Kidney (tissue), 13 donors: ENCODE measurements at regions not wholly inside any gene's neighbourhood (a gene's known extent, or its start where the extent isn't known, plus 50 kb on each side); places are given as distances from the start of the nearest gene placed in this dataset.

Experiments used
- DNase-seq, 5 donors: peaks; one replicate each; pipeline ENCODE4 v3.0.0-alpha.2; 2013 to 2020
- FAIRE-seq: peaks from 2 replicates; lab custom pipeline; 2012; peaks lifted over from hg19 to GRCh38; lab: Jason Lieb, UNC
- H3K27ac ChIP-seq, 2 donors: one replicate each; pipeline ENCODE4 v1.7.0; 2013; ENCODE audit warnings: low read depth in 2 of 2, low read length in 2 of 2, inconsistent platforms in 1 of 2
- H3K27me3 ChIP-seq: one replicate; pipeline ENCODE4 v1.7.1; 2013; ENCODE audit warnings: low read length, inconsistent platforms; ENCODE audit not compliant: control insufficient read depth, insufficient read depth
- H3K36me3 ChIP-seq, 3 donors: one replicate each; pipeline versions ENCODE4 v1.7.0 to v1.7.1; 2013; ENCODE audit warnings: low read length in 3 of 3, control low read depth in 1 of 3, inconsistent platforms in 1 of 3; ENCODE audit not compliant: insufficient read depth in 3 of 3, control insufficient read depth in 2 of 3
- H3K4me1 ChIP-seq, 3 donors: one replicate each; pipeline versions ENCODE4 v1.7.0 to v1.7.1; 2013; ENCODE audit warnings: low read length in 3 of 3, inconsistent platforms in 1 of 3, low read depth in 1 of 3; ENCODE audit not compliant: control insufficient read depth in 2 of 3, insufficient read depth in 2 of 3
- H3K4me3 ChIP-seq, 3 donors: one replicate each; pipeline versions ENCODE4 v1.7.0 to v1.8.1; 2013; ENCODE audit warnings: low read length in 3 of 3, control low read depth in 1 of 3, inconsistent platforms in 1 of 3
- H3K9ac ChIP-seq, 3 donors: one replicate each; pipeline versions ENCODE4 v1.7.0 to v1.7.1; 2013; ENCODE audit warnings: low read length in 3 of 3, control low read depth in 1 of 3, inconsistent platforms in 1 of 3
- H3K9me3 ChIP-seq, 3 donors: one replicate each; pipeline versions ENCODE4 v1.7.0 to v1.7.1; 2013; ENCODE audit warnings: low read length in 3 of 3, control low read depth in 1 of 3, inconsistent platforms in 1 of 3; ENCODE audit not compliant: control insufficient read depth in 2 of 3, insufficient read depth in 1 of 3
- CTCF ChIP-seq: IDR thresholded peaks from 3 replicates; pipeline ENCODE4 v1.5.1; 2012; ENCODE audit warnings: mild to moderate bottlenecking, moderate library complexity, borderline replicate concordance; ENCODE audit not compliant: insufficient read depth; ENCODE audit errors: extremely low read depth
- intact Hi-C: fragments of 100-400 bp; cut with DNase I; formaldehyde crosslinking; loops from one replicate; pipeline ENCODE4 v1.11.1; 2022
- donor health status: control.
- donor health status: control.
- donor health status: control.
- donor health status: control.
- donor health status: control.
- donor health status: DM: yes; HTN: yes; CAD: no.
- donor health status: Normal renal cell carcinoma (clear cell type).

- TF ChIP-seq CTCF, result no peak
- no peaks in the 10 kb centered on the region for H3K4me1 ChIP-seq
- H3K9me3 ChIP-seq, result no peaks in the 10 kb centered on the region
- DNase-seq (no peak), FAIRE-seq (no peak)
- no peaks in the 10 kb centered on the region for H3K27me3 ChIP-seq
- no peaks in the 10 kb centered on the region for H3K36me3 ChIP-seq
- no peak overlapping the region for H3K9ac ChIP-seq
- intact Hi-C loops, result no loop called here
- H3K4me3 ChIP-seq, result no peak overlapping the region
- no peak overlapping the region for H3K27ac ChIP-seq
Observed at GRCh38 chr7:142542105-142542504, 207.2 kb upstream of the PRSS1 start.

GRCh38 chr7:142540371-142540770 is 208.9 kb upstream of the PRSS1 start:
- Histone ChIP-seq H3K9ac (no peak overlapping the region), H3K4me3 (no peak overlapping the region), H3K4me1 (no peaks in the 10 kb centered on the region), H3K27ac (no peak overlapping the region), H3K36me3 (no peaks in the 10 kb centered on the region), H3K27me3 (no peaks in the 10 kb centered on the region), H3K9me3 (no peaks in the 10 kb centered on the region)
- DNase-seq, result no peak
- TF ChIP-seq CTCF, result no peak
- intact Hi-C loops, result no loop called here
- no peak for FAIRE-seq

GRCh38 chr7:142539901-142540300 is 209.4 kb upstream of the PRSS1 start:
- H3K9ac ChIP-seq, result no peak overlapping the region
- H3K4me1 ChIP-seq, result no peaks in the 10 kb centered on the region
- intact Hi-C loops, result no loop called here
- FAIRE-seq (no peak), DNase-seq (no peak)
- no peak overlapping the region for H3K27ac ChIP-seq
- H3K27me3 ChIP-seq, result no peaks in the 10 kb centered on the region
- H3K36me3 ChIP-seq, result no peaks in the 10 kb centered on the region
- TF ChIP-seq CTCF, result no peak
- no peaks in the 10 kb centered on the region for H3K9me3 ChIP-seq
- H3K4me3 ChIP-seq, result no peak overlapping the region

GRCh38 chr7:142537760-142538159 is 211.5 kb upstream of the PRSS1 start:
- H3K27ac ChIP-seq, result no peak overlapping the region
- DNase-seq (no peak), FAIRE-seq (no peak)
- no peak for TF ChIP-seq CTCF
- no peak overlapping the region for H3K4me3 ChIP-seq
- no peaks in the 10 kb centered on the region for H3K9me3 ChIP-seq
- no peaks in the 10 kb centered on the region for H3K27me3 ChIP-seq
- H3K4me1 ChIP-seq, result no peaks in the 10 kb centered on the region
- no peak overlapping the region for H3K9ac ChIP-seq
- H3K36me3 ChIP-seq, result no peaks in the 10 kb centered on the region
- intact Hi-C loops, result no loop called here
